ENCODE measurements at regions not wholly inside any gene's neighbourhood (a gene's known extent, or its start where the extent isn't known, plus 50 kb on each side); places are given as distances from the start of the nearest gene placed in this dataset.
"Not testable (repeated sequence)": the region's sequence is repeated elsewhere in the genome, so short reads cannot be mapped to it uniquely, and the experiment has no call there.

DNA sequence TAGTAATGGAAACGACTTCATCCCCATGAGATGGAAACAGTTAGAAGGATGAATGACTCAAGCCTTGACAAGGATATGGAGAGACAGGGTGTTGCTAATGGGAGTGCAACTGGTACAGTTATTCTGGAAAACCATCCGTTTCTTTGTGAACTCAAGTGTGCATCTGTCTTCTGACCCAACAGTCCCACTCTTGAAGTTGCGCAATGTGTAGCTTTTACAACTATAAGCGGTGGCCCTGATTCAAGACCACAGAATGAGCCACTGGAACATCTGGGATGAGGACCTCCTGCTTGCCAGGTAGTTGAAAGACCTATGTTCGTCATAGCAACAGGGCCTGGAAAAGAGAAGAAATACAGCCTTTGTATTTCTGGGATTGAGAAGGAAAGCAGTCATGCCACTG lies 115.8 kb upstream of the GMDS start:
- DNase-seq, result no peak

DNA sequence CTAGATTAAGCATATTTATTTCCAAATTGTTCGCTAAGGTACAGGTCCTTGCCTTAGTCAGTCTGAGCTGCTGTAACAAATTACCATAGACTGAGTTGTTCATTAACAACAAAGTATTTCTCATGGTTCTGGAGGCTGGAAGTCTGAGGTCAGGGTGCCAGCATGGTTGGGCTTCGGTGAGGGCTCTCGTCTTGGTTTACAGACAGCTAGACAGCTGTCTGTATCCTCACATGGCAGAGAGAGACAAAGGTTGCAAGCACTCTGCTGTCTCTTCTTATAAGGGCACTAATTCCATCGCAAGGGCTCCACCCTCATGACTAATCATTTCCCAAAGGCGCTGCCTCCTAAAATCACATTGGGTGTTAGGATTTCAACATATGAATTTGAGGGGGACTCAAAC lies 115.3 kb upstream of the GMDS start:
- no peak for DNase-seq

DNA sequence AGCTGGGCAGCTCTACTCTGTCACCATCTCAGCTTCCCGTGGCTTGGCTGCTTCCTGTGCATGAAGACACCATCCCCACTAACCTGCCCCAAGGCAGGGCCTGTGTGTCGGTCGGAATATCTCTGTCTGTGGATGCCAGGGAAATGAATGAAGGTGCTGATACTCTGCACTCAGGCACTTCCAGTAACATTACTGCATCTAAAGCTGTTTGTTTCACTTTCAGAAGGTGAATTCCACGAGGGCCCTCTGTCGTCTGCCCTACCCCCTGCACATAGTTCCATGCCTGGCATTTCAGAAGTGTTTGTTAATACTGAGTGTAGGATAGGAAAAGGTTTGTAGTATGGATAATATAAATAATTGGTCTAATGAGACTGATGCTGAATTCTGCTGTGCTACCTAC lies 114.7 kb upstream of the GMDS start:
- DNase-seq, result no peak

DNA sequence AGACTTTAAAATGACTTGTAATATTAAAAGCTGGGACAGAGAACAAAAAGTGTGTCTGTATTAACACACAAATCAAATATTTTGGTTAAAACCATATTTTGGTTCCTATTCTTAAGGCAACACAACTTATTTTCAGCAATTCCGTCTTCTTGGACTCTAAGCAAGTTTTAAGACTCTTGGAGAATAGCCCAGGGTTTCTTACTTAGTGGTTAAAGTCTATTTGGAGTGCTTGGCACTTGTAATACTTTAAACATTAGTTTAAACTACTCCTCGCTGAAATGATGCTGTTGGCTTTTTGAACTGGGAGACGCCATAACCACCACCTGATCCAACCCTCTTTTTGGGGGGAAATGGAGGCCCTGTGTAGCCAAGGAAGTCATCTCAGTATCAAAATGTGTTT lies 109.7 kb upstream of the GMDS start:
- no peak for DNase-seq

DNA sequence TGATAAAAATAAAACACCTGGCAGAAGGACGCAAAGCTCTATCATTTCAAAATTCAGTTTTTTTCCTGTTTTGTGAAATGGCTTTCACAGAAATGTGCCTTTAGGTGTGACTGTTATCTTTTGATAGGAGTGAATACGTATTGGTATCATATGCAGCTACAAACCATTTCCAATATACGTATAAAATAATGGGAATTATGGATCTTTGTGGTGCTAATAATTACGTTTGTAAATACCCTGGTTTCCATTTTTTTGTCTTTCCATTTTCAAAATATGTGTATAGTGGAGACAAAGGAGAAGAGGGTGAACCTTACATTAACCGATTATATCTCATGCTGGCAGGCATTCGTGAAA lies 108.7 kb upstream of the GMDS start:
- no peak for DNase-seq

DNA sequence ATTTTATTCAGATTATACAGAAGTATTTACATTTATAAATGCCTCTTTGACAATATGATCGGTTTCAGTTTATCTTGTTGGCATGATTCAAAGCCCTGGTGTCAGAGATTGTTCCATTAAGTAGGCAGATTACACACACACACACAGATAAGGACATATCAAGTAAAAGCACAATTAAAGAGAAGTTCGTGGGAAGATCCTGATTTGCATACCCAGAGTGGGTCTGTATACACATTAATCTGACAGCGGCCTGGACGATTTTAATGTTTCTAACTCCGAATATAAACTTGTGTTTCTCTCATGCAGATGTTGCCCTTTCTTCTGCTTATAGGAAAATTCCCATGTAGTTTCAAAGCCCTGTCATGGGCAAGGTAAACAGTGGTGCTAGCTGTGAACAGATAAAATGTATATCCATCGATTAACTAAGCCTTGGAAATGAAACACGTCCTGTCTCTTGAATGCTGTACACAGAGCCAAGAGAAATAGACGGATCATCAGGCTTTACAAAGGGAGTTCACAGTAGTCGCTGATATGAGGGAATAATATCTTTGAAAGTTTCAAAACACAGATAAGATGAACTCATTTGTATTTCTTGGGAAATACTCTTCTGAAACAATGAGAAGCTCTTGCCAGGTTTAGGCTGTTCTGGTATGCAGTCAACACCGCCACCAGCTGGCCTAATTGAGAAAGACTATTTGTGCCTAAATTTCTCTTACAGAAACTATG lies 108.2 kb upstream of the GMDS start:
- no peak for DNase-seq

DNA sequence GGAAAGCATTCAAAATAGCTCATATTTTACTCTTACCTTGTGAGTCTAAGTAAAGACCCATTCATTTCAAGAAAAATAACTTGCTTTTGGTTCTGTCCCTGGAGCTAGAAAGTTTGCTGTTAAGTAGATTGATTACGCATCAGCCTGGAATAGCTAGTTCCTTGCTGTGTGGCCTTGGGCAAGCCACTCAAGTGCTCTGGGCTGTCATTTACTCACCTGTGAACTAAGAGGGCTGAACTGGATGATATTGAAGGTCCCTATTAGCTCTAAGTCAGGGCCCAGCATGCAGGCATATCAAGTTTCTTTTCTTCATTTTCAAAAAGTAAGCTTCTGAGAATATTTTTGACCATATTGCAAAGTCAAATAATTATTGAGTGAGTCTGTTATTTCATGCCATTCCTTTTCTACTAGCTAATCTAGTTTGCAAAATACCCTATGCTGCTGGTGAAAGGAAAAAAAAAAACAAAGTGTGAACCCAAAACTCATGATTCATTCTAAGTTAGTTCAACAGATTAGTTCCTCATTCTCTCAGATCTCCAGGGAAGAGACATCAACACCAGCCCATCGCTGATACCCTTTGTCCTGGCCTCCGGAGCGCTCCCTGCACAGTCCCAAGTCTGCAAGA lies 106.5 kb upstream of the GMDS start:
- no peak for DNase-seq

DNA sequence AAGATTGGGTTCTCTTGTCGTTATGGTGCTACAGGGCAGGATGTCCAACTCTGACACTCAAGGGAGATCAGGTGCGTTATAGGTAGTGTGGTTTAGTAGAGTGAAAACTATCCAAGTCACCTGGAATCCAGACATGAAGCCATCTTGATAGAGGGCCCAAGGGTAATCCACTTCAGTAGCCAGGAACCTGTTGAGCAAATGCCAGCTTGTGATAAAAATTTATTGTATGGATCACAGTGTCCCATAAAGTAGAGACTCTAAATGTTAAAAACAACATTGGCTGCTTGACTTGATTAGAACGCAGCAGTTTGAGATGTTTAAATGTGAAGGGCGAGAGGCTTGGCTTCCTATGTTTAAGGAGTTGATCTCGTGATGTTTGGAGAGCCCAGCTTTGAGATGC lies 105.7 kb upstream of the GMDS start:
- no peak for DNase-seq

DNA sequence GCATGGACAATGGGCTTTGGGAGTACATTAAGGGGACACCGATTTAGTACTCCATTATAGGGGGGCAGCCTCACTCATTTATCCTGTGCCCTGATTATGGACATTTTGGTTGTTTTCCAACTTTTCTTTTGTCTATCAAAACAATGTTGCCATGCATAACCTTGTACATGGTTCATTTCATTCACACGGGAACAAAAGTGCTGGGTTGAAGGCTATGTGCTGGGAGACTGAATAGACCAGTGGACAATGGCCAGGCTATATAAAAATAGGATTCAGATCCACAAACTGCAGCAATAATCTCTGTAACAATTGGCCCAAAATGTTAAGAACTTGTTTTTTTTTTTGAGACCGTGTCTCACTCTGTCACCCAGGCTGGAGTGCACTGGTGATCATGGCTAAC lies 100.7 kb upstream of the GMDS start:
- no peak for DNase-seq

DNA sequence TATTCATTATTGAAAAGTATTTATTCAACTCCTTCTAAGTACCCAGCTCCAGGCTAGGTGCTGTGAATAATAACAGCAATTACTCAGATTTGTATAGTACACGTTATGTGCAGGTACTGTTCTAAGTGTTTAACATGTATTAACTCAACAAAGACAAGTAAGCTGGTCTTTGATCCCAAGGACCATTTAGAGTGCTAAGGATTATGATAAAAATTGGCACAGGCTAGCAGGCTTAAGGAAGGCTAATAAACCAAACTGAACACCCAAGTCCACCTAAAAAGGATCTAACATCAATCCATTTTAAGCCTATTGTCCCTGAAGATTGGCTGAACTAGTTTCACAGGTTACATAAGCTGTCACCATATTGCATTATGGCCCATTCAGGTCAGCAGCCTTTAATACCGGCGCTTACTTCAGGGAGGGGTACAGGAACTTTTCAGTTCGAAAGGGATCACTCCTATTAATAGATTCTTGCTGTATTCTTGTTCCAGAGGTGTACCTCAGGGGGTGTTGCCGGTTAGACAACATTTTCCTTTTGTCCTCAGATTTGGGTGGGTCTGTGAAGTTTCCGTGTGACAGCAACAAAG lies 99.0 kb upstream of the GMDS start:
- no peak for DNase-seq

DNA sequence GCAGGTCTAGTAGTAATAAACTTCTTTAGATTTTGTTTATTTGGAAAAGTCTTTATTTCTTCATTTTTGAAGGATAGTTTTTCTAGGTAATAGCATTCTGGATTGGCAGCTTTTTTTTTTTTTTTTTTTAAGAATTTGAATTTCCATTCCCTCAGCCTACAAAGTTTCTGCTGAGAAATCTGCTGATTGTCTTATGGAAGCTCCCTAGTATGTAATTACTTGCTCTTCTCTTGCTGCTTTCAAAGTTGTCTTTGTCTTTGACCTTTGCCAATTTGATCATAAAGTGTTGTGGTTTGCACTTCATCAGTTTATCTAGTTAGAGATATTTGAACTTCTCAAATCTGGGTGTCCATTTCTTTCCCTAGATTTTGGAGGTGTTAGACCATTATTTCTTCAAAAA lies 82.2 kb upstream of the GMDS start:
- DNase-seq, result no peak

DNA sequence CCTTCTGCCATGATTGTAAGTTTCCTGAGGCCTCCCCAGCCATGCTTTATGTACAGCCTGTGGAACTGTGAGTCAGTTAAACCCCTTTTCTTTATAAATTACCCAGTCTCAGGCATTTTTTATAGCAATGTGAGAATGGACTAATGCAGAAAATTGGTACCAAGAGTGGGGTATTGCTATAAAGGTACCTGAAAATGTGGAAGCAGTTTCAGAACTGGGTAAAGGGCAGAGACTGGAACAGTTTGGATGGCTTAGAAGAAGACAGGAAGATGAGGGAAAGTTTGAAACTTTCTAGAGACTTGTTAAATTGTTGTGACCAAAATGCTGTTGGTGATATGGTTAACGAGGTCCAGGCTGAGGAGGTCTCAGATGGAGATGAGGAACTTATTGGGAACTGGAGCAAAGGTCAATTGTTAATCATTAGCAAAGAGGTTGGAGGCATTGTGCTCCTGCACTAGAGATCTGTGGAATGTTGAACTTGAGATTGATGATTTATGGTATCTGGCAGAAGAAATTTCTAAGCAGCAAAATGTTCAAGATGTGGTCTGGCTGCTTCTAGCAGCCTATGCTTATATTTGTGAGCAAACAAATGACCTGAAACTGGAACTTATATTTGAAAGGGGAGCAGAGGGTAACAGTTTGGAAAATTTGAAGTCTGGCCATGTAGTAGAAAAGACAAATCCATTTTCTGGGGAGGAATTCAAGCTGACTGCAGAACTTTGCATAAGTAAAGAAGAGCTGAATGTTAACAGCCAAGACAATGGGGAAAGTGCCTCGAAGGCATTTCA lies 79.0 kb upstream of the GMDS start:
- no peak for DNase-seq

DNA sequence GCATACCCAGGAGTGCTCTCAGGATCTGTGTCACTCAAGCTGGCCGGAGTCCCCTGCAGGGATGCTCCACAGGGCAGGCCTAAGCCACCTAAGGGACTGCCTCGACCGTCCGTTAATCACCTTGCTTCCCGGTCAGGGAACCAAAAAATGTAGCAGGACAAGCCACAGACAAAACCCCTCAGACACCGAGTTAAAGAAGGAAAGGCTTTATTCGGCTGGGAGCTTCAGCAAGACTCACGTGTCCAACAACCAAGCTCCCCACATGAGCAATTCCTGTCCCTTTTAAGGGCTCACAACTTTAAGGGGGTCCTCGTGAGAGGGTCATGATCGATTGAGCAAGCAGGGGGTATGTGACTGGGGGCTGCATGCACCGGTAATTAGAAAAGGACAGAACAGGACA lies 72.1 kb upstream of the GMDS start:
- not testable (repeated sequence) for DNase-seq

DNA sequence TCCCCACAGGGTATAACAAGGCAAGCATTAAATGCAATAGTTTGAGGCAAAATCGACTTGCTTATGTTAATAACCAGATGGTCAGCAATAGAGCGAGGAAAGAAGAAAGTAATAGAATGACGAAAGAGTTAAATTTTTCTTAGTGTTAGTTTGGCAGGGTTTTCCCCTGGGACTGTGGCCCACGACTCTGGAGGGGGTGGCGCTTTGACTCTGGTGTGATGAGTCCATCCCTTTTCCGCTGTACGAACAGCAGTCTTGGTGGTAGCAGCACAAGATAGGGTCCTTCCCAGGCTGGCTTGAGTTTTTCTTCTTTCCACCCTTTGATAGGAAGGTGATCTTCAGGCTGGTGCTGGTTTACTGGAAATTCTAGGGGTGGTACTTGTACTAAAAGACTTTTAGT lies 69.2 kb upstream of the GMDS start:
- DNase-seq, result no peak

DNA sequence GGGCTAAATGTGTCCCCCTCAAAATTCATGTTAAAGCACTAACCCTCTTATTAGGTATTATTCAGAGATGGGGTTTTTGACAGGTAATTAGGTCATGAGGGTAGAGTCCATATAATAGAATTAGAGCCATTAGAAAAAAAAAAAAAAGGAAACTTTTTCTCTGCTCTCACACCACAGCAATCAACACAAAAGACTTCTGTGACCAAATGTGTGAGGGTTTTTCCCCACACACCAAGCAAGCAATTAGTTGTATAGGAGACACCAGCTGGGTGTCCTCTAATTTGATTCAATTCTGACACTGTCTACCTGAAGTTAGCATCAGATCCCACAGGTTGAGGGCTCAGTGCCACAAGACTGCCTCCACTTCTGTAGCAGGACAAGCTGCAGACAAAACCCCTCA lies 64.6 kb upstream of the GMDS start:
- DNase-seq, result no peak

DNA sequence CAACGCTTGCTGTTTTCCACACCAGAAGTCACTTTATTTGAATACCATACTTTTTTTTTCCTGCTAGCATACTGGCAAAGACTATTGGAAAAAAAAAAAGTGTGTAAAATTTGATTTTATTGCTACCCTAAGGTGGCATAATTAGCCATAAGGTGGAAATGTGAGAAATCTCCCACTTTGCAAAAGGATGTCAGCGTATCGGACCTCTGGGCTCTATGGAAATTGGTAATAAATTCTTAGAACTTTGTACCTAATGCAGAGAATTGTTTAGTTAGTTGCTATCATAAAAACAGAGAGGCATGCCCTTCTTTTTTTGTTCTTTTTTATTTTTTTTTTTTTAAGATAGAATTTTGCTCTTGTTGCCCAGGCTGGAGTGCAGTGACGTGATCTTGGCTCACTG lies 63.7 kb upstream of the GMDS start:
- DNase-seq, result no peak

DNA sequence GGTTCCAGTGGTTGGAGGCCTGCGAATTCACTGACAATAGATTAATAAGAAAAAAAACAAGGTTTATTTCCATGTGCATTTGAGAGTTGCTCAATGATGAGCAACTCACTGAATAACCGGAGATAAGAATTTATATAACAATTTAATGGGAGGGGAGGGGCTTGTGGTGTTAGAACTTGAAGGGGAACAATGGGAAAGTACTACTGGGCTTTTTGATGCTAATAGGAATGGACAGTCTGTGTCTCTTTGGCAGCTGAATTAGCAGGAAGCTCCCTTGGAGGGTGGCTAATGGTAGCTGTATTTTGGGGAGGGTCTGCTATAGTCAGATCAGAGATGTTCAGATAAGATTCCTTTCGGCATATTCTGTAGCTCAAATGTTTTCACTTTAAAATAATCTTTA lies 62.4 kb upstream of the GMDS start:
- no peak for DNase-seq

DNA sequence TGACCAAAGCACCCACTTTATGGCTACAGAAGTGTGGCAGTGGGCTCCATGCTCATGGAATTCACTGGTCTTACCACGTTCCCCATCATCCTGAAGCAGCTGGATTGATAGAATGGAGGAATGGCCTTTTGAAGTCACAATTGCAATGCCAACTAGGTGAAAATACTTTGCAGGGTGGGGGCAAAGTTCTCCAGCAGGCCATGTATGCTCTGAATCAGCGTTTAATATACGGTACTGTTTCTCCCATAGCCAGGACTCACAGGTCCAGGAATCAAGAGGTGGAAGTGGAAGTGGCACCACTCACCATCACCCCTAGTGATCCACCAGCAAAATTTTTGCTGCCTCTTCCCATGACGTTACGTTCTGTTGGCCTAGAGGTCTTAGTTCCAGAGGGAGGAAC lies 60.5 kb upstream of the GMDS start:
- no peak for DNase-seq

DNA sequence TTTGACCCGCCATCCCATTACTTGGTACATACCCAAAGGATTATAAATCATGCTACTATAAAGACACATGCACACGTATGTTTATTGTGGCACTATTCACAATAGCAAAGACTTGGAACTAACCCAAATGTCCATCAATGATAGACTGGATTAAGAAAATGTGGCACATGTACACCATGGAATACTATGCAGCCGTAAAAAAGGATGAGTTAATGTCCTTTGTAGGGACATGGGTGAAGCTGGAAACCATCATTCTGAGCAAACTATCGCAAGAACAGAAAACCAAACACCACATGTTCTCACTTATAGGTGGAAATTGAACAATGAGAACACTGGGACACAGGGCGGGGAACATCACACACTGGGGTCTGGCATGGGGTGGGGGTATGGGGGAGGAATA lies 57.1 kb upstream of the GMDS start:
- not testable (repeated sequence) for DNase-seq

DNA sequence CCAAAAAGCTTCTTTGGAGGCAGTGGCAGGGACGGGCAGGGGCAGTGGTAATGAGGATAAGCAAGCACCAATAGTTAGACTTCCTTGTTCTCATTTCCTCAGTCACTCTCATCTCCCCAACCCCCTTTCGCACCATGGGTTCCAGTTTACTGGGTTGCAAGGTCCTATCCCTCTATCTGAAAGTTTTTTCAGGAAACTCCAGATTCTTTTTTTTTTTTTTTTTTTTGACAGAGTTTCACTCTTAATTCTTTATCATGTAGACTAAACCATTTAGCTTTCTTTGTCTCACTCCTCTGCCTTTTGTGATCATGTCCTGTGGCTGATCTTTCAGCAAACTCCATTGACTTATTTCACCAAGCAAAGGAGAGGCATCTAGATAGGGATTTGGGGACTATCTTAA lies 51.4 kb upstream of the GMDS start:
- DNase-seq, result no peak

All from NCI-H2081 treated with DMSO at 0.1 percent for 48 hours (cell line).